Testis (tissue), 2 donors: ENCODE measurements at regions not wholly inside any gene's neighbourhood (a gene's known extent, or its start where the extent isn't known, plus 50 kb on each side); places are given as distances from the start of the nearest gene placed in this dataset.

Source experiments
- DNase-seq: peaks from one replicate; pipeline ENCODE4 v3.0.0-alpha.2; 2019
- H3K27ac ChIP-seq, 2 donors: fragments of 200-600 bp; sonication (generic); one replicate each; pipeline ENCODE4 v1.5.1; 2019
- H3K27me3 ChIP-seq: fragments of 200-600 bp; sonication (generic); one replicate; pipeline ENCODE4 v1.5.1; 2019
- H3K36me3 ChIP-seq: fragments of 200-600 bp; sonication (generic); one replicate; pipeline ENCODE4 v1.5.1; 2017; ENCODE audit warnings: low read depth; ENCODE audit errors: missing control alignments
- H3K4me1 ChIP-seq: fragments of 200-600 bp; sonication (generic); one replicate; pipeline ENCODE4 v1.5.1; 2019
- H3K4me3 ChIP-seq, 2 donors: fragments of 200-600 bp; sonication (generic); one replicate each; pipeline ENCODE4 v1.5.1; 2017 to 2019
- H3K9me3 ChIP-seq: fragments of 200-600 bp; sonication (generic); one replicate; pipeline ENCODE4 v1.5.1; 2017
- POLR2A ChIP-seq: fragments of 450-650 bp; IDR thresholded peaks from one replicate; pipeline ENCODE4 v1.6.1; 2017; ENCODE audit warnings: antibody characterized with exemption, mild to moderate bottlenecking, moderate library complexity
- WGBS, 2 donors: methylation state at CpG; one replicate each; pipeline ENCODE4 v1.1.5; 2018; 5-methylcytosine and 5-hydroxymethylcytosine counted together
- intact Hi-C: fragments of 100-400 bp; cut with DNase I; formaldehyde crosslinking; loops from one replicate; pipeline ENCODE4 v1.15.1; 2023; ENCODE audit warnings: low total_unique reads
- TF ChIP-seq, protein P1 (sequence below), 3 experiments: fragments of 450-650 bp in 2 of 3; fragments of 200-600 bp in 1 of 3; sonication (generic) in 1 of 3; IDR thresholded peaks; one replicate each; pipeline ENCODE4 v1.5.1; 2016 to 2019; ENCODE audit warnings: antibody characterized with exemption in 3 of 3, mild to moderate bottlenecking in 2 of 3, moderate library complexity in 1 of 3

DNA sequence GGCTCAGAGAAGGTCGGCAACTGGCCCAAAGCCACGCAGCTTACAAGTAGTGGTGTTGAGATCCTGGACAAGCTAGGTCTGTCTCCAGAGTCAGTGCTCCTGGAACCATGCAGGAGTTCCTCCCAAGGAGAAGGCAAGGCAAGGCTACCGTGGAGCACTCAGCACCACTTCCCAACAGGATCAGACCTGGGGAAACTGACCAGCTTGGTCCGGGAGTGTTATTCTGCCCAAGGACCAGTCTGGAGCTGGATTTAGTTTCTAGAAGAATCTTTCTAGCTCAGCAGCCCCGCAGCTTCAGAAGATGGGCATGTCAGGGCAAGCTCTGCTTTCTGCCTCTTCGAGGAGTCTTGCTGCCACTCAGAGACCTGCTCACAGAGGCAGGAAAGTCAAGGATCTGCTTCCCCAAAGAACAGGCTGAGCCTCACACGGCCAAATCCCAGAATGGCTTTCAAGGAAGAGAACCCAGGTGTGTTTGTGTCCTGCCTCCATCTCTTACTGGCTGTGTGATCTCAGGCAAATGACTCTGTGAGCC lies 302.8 kb downstream of the MATN1 start:
- intact Hi-C loops = no loop called here

DNA sequence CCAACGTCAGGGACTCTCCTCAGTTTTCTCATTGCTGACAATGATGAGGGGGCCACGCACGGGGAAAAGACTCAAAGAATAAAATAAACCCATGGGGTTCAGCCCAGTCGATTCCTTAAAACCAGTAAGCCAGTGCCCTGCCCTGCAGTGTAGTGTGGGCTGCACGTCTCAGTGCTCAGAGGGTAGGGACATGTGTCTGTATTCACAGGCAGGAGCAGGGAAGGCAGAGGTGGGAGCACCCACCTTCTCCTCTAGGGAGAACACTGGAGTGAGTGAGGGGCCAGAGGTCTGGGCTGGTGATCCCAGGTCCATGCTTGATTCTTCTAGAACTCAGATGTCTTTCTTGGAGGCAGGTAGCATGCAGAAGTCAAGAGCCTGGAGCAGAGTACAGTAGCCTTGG lies 303.6 kb downstream of the MATN1 start:
- WGBS, 2 donors = 84 to 92% methylated on average over 5 of the region's 5 CpGs
- DNase-seq = no peak
- Histone ChIP-seq H3K27me3 (no peaks in the 10 kb centered on the region), H3K36me3 (no peaks in the 10 kb centered on the region), H3K4me3 (no peak overlapping the region), H3K4me1 (no peaks in the 10 kb centered on the region), H3K27ac (no peak overlapping the region), H3K9me3 (no peaks in the 10 kb centered on the region)
- no peak for TF ChIP-seq POLR2A
- TF ChIP-seq, protein P1, sequence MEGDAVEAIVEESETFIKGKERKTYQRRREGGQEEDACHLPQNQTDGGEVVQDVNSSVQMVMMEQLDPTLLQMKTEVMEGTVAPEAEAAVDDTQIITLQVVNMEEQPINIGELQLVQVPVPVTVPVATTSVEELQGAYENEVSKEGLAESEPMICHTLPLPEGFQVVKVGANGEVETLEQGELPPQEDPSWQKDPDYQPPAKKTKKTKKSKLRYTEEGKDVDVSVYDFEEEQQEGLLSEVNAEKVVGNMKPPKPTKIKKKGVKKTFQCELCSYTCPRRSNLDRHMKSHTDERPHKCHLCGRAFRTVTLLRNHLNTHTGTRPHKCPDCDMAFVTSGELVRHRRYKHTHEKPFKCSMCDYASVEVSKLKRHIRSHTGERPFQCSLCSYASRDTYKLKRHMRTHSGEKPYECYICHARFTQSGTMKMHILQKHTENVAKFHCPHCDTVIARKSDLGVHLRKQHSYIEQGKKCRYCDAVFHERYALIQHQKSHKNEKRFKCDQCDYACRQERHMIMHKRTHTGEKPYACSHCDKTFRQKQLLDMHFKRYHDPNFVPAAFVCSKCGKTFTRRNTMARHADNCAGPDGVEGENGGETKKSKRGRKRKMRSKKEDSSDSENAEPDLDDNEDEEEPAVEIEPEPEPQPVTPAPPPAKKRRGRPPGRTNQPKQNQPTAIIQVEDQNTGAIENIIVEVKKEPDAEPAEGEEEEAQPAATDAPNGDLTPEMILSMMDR (IDR thresholded peaks at IDR 0.05) = no peak
- intact Hi-C loops = no loop called here

More for the DNA sequence above, 302.8 kb downstream of the MATN1 start:
- Histone ChIP-seq H3K27me3 (no peaks in the 10 kb centered on the region), H3K4me1 (no peaks in the 10 kb centered on the region), H3K9me3 (no peaks in the 10 kb centered on the region), H3K4me3 (no peak overlapping the region), H3K27ac (no peak overlapping the region), H3K36me3 (no peaks in the 10 kb centered on the region)
- 76 to 81% methylated on average over 7 of the region's 7 CpGs for WGBS, 2 donors
- TF ChIP-seq POLR2A = no peak
- TF ChIP-seq, protein P1 (IDR thresholded peaks at IDR 0.05) = no peak
- no peak for DNase-seq

DNA sequence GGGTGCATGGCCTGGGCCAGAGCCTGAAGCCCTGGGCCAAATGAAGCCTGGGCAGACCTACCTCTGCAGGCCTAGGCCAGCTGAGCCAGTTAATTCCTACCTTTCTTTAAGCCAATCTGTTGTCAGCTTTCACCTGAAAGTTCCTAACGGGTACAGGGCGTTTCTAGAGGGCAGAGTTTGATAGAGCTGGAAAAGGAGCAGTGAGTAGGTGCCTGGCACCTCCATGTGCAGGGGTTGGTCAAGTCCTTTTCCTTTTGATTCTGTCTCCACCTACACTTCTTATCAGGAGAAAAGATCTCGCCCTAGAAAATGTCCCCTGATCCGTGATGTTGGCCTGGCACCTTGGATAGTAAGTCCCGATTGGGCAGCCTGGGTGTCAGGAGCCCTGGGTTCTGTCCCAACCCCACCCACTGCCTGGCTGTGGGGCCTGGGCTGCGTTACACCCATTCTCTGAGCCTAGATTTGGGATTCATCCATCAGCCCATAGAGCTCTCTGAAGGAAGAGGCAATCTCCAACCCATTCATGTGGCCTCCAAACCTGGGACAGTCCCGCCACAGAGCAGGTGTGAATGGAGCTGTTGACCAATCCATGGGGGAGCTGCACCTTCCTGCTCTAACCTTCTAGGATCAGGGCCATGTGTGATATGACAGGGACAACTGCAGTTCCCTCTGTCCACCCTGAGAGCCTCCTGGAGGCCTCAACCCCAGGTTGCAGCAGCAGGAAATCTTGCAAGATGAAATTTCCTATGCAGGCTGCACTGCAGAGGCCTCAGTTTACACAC lies 304.3 kb downstream of the MATN1 start:
- no peak for DNase-seq
- no peak overlapping the region for H3K4me3 ChIP-seq
- no peaks in the 10 kb centered on the region for H3K36me3 ChIP-seq
- intact Hi-C loops = no loop called here
- no peak for TF ChIP-seq POLR2A
- TF ChIP-seq, protein P1 (IDR thresholded peaks at IDR 0.05) = no peak
- WGBS, 2 donors = 84 to 90% methylated on average over 6 to 7 of the region's 7 CpGs
- no peaks in the 10 kb centered on the region for H3K27me3 ChIP-seq
- no peak overlapping the region for H3K27ac ChIP-seq
- H3K9me3 ChIP-seq = no peaks in the 10 kb centered on the region
- H3K4me1 ChIP-seq = no peaks in the 10 kb centered on the region

DNA sequence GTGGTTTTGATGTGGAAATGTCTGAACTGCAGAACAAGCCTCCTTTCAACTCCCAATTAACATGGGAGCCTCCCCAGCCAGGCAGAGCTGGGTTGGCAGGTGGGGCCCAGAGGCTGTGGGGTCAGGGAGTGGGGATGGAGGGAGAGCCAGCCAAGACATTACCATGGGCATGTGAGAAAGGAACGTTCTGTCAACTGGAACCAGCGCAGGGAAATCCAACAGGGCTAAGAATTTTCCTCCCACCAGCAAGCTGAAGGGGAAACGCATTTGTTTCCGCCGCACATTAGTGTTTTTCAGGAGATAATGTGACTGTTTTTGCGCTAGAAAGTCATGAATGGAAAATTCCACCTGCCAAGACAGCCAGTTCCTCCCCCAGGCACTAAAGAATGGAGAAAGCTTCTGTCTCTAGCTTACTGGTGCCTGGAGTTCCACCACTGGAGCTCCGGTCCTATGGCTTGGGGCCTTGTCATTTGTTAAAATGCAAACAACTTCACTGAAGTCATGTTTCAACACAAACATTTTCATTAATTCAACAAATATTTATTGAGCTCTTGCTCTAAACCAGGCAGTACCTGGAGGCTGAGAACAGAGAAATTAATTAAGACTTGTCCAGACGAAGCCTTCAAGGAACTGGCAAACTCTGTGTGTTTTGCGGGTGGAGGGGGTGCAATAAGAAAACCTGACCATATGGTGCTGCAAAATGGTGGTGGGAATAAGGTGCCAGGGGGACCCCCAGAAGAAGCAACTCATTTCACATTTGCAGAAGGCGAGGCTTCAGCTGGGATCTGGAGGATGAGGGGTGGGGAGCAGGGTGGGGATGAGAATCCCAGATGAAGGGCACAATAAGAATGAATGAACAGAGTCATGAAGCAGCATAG lies 305.1 kb downstream of the MATN1 start:
- intact Hi-C loops = no loop called here
- Histone ChIP-seq H3K4me1 (no peaks in the 10 kb centered on the region), H3K4me3 (no peak overlapping the region), H3K27me3 (no peaks in the 10 kb centered on the region), H3K27ac (no peak overlapping the region), H3K9me3 (no peaks in the 10 kb centered on the region), H3K36me3 (no peaks in the 10 kb centered on the region)
- WGBS, 2 donors = 73 to 81% methylated on average over 10 of the region's 10 CpGs
- DNase-seq = no peak
- TF ChIP-seq, protein P1 (IDR thresholded peaks at IDR 0.05) = no peak
- no peak for TF ChIP-seq POLR2A
